GDM1 (cell line): ENCODE measurements at regions not wholly inside any gene's neighbourhood (a gene's known extent, or its start where the extent isn't known, plus 50 kb on each side); places are given as distances from the start of the nearest gene placed in this dataset.

Source experiments
- DNase-seq: peaks from one replicate; lab custom pipeline; 2025; lab: John Stamatoyannopoulos, UW

- DNase-seq = no peak
Observed at GRCh38 chr2:120866071-120866470, 130.4 kb downstream of the GLI2 start.

GRCh38 chr2:120866483-120867140, 130.9 kb downstream of the GLI2 start:
- DNase-seq = no peak

GRCh38 chr2:120867290-120868241, 131.9 kb downstream of the GLI2 start:
- no peak for DNase-seq

- no peak for DNase-seq
Observed at GRCh38 chr2:120868366-120868765, 132.7 kb downstream of the GLI2 start.

- DNase-seq = no peak
Observed at GRCh38 chr2:120869036-120869729, 133.5 kb downstream of the GLI2 start.

GRCh38 chr2:120869730-120870466, 134.2 kb downstream of the GLI2 start:
- no peak for DNase-seq

- no peak for DNase-seq
Observed at GRCh38 chr2:120870467-120870788, 134.8 kb downstream of the GLI2 start.

- DNase-seq = no peak
Observed at GRCh38 chr2:120871016-120871635, 135.5 kb downstream of the GLI2 start.

- no peak for DNase-seq
Observed at GRCh38 chr2:120871881-120872620, 136.4 kb downstream of the GLI2 start.

GRCh38 chr2:120873958-120874887, 138.6 kb downstream of the GLI2 start:
- DNase-seq = no peak

GRCh38 chr2:120874888-120875275, 139.2 kb downstream of the GLI2 start:
- no peak for DNase-seq

GRCh38 chr2:120875431-120875830, 139.8 kb downstream of the GLI2 start:
- no peak for DNase-seq

- DNase-seq = no peak
Observed at GRCh38 chr2:120876526-120877280, 141.0 kb downstream of the GLI2 start.

GRCh38 chr2:120877409-120877808, 141.7 kb downstream of the GLI2 start:
- DNase-seq = no peak

GRCh38 chr2:120878970-120879369, 143.3 kb downstream of the GLI2 start:
- DNase-seq = no peak

- no peak for DNase-seq
Observed at GRCh38 chr2:120879431-120880295, 144.0 kb downstream of the GLI2 start.

GRCh38 chr2:120880381-120880780, 144.7 kb downstream of the GLI2 start:
- no peak for DNase-seq
